Neutrophil (primary cell): ENCODE measurements at regions not wholly inside any gene's neighbourhood (a gene's known extent, or its start where the extent isn't known, plus 50 kb on each side); places are given as distances from the start of the nearest gene placed in this dataset.

ENCODE experiments used
- H3K27ac ChIP-seq: fragments of 200-600 bp; sonication (generic); 2 replicates; pipeline ENCODE4 v1.5.1; 2016; ENCODE audit warnings: mild to moderate bottlenecking, moderate library complexity
- H3K27me3 ChIP-seq: fragments of 200-600 bp; sonication (generic); 2 replicates; pipeline ENCODE4 v1.6.0; 2016; ENCODE audit warnings: mild to moderate bottlenecking
- H3K36me3 ChIP-seq: fragments of 200-600 bp; sonication (generic); 2 replicates; pipeline ENCODE4 v1.5.1; 2017
- H3K4me1 ChIP-seq, 2 experiments: fragments of 200-600 bp in 1 of 2; sonication (generic) in 1 of 2; 1 replicate in 1 of 2; 2 replicates in 1 of 2; pipeline versions ENCODE4 v1.5.1 to v1.6.1; 2013 to 2016; ENCODE audit warnings: low read depth in 1 of 2, low read length in 1 of 2, mild to moderate bottlenecking in 1 of 2, moderate library complexity in 1 of 2; ENCODE audit not compliant: control insufficient read depth in 1 of 2, insufficient read depth in 1 of 2
- H3K4me3 ChIP-seq, 2 experiments: fragments of 200-600 bp in 1 of 2; sonication (generic) in 1 of 2; 1 replicate in 1 of 2; 2 replicates in 1 of 2; pipeline ENCODE4 v1.5.1; 2013 to 2016; ENCODE audit warnings: low read depth in 1 of 2, low read length in 1 of 2, mild to moderate bottlenecking in 1 of 2, moderate library complexity in 1 of 2
- H3K9me3 ChIP-seq: fragments of 200-600 bp; sonication (generic); 2 replicates; pipeline ENCODE4 v1.5.1; 2016
- TF ChIP-seq, protein P1 (sequence below): fragments of 200-600 bp; sonication (generic); IDR thresholded peaks from 2 replicates; pipeline ENCODE4 v1.5.1; 2016; ENCODE audit warnings: antibody characterized with exemption

DNA sequence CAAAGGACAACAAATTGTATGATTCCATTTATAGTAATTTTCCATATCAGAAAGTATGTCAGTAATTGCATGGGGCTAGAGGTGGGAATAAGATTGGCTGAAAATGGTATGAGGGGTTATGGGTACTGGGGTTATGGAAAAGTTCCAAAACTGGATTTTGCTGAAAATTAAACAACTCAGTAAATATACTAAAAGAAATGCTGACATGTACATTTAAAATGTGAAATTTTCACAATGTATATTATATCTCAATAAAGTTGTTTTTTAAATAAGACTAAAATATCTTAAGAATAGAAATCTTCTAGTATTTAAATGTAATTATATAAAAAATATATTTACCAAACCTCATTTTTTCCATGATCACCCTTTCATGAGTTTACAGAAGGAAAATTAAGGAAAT, 844.9 kb upstream of the SLIT2 start:
- no peak overlapping the region for H3K27ac ChIP-seq
- H3K36me3 ChIP-seq = no peaks in the 10 kb centered on the region
- H3K9me3 ChIP-seq = no peaks in the 10 kb centered on the region
- TF ChIP-seq, protein P1, sequence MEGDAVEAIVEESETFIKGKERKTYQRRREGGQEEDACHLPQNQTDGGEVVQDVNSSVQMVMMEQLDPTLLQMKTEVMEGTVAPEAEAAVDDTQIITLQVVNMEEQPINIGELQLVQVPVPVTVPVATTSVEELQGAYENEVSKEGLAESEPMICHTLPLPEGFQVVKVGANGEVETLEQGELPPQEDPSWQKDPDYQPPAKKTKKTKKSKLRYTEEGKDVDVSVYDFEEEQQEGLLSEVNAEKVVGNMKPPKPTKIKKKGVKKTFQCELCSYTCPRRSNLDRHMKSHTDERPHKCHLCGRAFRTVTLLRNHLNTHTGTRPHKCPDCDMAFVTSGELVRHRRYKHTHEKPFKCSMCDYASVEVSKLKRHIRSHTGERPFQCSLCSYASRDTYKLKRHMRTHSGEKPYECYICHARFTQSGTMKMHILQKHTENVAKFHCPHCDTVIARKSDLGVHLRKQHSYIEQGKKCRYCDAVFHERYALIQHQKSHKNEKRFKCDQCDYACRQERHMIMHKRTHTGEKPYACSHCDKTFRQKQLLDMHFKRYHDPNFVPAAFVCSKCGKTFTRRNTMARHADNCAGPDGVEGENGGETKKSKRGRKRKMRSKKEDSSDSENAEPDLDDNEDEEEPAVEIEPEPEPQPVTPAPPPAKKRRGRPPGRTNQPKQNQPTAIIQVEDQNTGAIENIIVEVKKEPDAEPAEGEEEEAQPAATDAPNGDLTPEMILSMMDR = no peak
- no peak overlapping the region for H3K4me3 ChIP-seq
- no peaks in the 10 kb centered on the region for H3K4me1 ChIP-seq
- no peaks in the 10 kb centered on the region for H3K27me3 ChIP-seq

DNA sequence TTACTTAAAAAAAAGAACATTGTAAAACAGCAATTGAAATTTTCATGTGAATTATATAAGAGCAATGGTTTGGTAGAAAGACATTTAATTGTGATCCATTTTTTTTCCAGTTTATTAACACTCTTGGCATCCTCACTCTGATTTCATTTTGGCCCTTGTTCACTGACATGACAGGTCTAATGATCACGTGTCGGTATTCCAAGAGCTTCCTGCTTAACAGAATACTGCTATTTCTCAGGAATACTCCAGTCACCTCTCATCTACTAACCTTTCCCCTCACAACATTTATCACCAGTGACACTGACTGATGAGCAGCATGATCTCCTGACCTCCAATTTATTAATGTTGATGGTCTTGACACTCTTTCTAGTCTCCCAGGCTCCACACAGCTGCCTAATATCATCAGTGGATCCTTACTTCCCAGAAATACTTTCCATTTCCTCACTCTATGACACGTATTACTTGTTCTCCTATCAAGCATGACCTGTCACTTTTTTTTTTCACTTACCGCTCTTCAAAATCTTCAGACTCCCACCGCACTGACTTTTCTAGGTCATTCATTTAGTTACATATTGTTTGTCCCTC, 847.8 kb upstream of the SLIT2 start:
- no peaks in the 10 kb centered on the region for H3K36me3 ChIP-seq
- H3K4me1 ChIP-seq = no peaks in the 10 kb centered on the region
- no peaks in the 10 kb centered on the region for H3K9me3 ChIP-seq
- H3K27me3 ChIP-seq = no peaks in the 10 kb centered on the region
- no peak overlapping the region for H3K27ac ChIP-seq
- TF ChIP-seq, protein P1 = no peak
- H3K4me3 ChIP-seq = no peak overlapping the region

DNA sequence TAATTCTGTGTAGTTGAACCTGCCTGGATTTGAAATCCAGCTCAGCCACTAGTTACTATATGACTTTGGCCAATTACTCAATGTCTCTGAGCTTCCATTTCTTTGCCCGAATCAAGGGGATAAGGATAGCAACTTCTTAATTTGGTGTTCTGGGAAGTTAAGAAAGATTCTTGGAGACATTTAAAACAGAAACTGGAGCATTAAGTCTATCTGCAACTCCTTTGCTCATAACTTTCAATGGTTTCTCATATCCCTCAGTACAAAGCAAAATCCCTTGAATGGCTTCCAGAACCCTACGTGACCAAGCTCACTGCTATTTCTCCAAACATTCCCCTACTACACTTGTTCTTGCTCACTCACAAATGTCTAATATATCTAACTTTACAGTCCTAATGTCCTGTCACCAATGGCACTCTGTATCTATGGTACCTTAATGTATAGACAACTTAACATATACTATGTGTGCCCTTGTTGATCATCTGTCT, 849.1 kb upstream of the SLIT2 start:
- Histone ChIP-seq H3K4me3 (no peak overlapping the region), H3K36me3 (no peaks in the 10 kb centered on the region), H3K9me3 (no peaks in the 10 kb centered on the region), H3K27ac (no peak overlapping the region), H3K4me1 (no peaks in the 10 kb centered on the region), H3K27me3 (no peaks in the 10 kb centered on the region)
- TF ChIP-seq, protein P1 = no peak

DNA sequence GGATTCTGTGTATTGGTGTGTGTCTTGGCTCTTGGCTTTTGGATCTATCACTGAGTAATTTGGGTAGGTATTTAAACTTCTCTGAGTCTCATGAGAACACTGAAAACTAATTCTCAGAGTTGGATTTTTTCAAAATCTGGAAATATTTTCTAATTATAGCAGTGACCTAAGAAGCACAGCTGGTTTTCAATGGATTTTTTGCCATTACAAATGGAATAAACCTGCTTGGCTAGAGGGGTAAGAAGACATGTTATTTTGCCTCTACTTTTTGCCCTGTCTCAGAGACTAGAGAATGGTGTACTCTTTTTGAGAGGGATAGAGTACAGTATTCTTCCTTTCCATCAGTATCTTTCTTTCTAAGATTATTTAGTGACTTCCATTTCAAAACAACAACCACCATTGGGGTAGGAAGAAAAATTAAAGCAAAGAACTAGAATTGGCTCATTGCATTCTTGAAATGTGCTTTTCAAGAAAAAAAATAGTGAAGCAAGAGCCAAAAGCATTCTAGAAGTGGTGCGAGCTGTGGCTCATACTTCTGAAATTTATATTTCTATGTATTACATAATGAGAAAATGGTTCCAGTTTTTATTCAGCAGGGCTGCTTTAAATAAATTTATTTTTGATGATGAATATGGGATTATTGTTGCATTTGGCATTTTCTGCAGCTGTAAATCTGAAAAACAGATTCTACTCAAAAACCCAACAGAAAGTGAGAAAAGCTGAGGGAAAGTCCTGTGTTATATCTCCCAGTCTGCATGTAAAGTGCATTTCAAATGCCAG, 850.2 kb upstream of the SLIT2 start:
- H3K4me3 ChIP-seq = no peak overlapping the region
- TF ChIP-seq, protein P1 = no peak

DNA sequence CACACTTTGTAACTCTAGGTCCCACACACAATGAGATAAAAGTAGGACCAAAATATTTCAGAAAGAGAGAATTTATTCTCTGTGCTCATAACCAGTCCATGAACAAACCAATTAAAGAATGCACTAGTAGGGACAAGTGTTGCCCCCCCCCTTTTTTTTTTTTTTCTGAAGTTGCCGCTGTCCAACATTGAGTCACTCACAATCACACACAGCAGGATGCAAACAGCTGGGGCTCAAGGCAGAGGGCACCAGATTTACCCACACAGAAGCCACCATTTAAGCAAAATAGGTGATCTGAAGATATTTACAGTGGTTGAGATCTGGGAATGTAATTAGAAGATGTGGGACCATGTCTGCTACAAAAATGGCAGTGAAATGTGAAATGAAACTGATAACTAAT, 850.9 kb upstream of the SLIT2 start:
- Histone ChIP-seq H3K4me3 (no peak overlapping the region), H3K36me3 (no peaks in the 10 kb centered on the region), H3K27me3 (no peaks in the 10 kb centered on the region), H3K27ac (no peak overlapping the region), H3K9me3 (no peaks in the 10 kb centered on the region), H3K4me1 (no peaks in the 10 kb centered on the region)
- TF ChIP-seq, protein P1 = no peak

More for the DNA sequence above, 850.2 kb upstream of the SLIT2 start:
- H3K27ac ChIP-seq = no peak overlapping the region
- no peaks in the 10 kb centered on the region for H3K9me3 ChIP-seq
- no peaks in the 10 kb centered on the region for H3K27me3 ChIP-seq
- no peaks in the 10 kb centered on the region for H3K36me3 ChIP-seq
- no peaks in the 10 kb centered on the region for H3K4me1 ChIP-seq
